K562 (cell line): ENCODE measurements at regions not wholly inside any gene's neighbourhood (a gene's known extent, or its start where the extent isn't known, plus 50 kb on each side); places are given as distances from the start of the nearest gene placed in this dataset.

Experiments
- CBFA2T2 ChIP-seq: fragments of 450-650 bp; conservative IDR thresholded peaks from 2 replicates; pipeline ENCODE4 v1.6.1; 2017; ENCODE audit warnings: mild to moderate bottlenecking
- CHD4 ChIP-seq: fragments of 200-600 bp; sonication (generic); IDR thresholded peaks from 3 replicates; pipeline ENCODE4 v1.6.1; 2012; ENCODE audit warnings: low read depth, mild to moderate bottlenecking, mixed read lengths, low read length, inconsistent platforms; ENCODE audit not compliant: insufficient read depth, insufficient replicate concordance, poor library complexity, severe bottlenecking
- FOXA1 ChIP-seq: fragments of 450-650 bp; IDR thresholded peaks from 2 replicates; pipeline ENCODE4 v1.6.1; 2016; ENCODE audit warnings: mild to moderate bottlenecking, borderline replicate concordance
- GTF2E2 ChIP-seq: fragments of 200-800 bp; sonication (Bioruptor generic); IDR thresholded peaks from 2 replicates; pipeline ENCODE4 v1.6.1; 2016; ENCODE audit warnings: missing genetic modification characterization, missing compliant biosample characterization
- HDAC3 ChIP-seq: fragments of 450-650 bp; IDR thresholded peaks from 2 replicates; pipeline ENCODE4 v1.6.1; 2018; ENCODE audit warnings: borderline replicate concordance, mild to moderate bottlenecking, moderate library complexity; ENCODE audit not compliant: partially characterized antibody
- IRF9 ChIP-seq: fragments of 450-650 bp; IDR thresholded peaks from 2 replicates; pipeline ENCODE4 v1.6.1; 2016; ENCODE audit warnings: missing biosample characterization, missing genetic modification characterization
- JUND ChIP-seq, 2 experiments: IDR thresholded peaks; 2 replicates in 1 of 2; 3 replicates in 1 of 2; pipeline ENCODE4 v1.6.1; 2011; ENCODE audit warnings: borderline replicate concordance in 2 of 2, low read depth in 2 of 2, low read length in 2 of 2, improper control_type of control experiment in 1 of 2, missing biosample characterization in 1 of 2, missing genetic modification characterization in 1 of 2, missing genetic modification reagents in 1 of 2
- KDM1A ChIP-seq, 2 experiments: fragments of 450-650 bp; IDR thresholded peaks; 2 replicates each; pipeline ENCODE4 v1.6.1; 2016; ENCODE audit warnings: mild to moderate bottlenecking in 2 of 2
- PRPF4 ChIP-seq: fragments of 200-400 bp; formaldehyde crosslinking; IDR thresholded peaks from one replicate; pipeline ENCODE4 v1.6.1; 2017; ENCODE audit warnings: low read length, low read depth, mild to moderate bottlenecking; ENCODE audit not compliant: insufficient read depth, poor library complexity, severe bottlenecking
- SPI1 ChIP-seq: IDR thresholded peaks from 2 replicates; pipeline ENCODE4 v1.6.1; 2011; ENCODE audit warnings: low read depth, low read length, control low read depth, borderline replicate concordance
- TAL1 ChIP-seq: fragments of 450-650 bp; IDR thresholded peaks from 2 replicates; pipeline ENCODE4 v1.6.1; 2016; ENCODE audit warnings: mild to moderate bottlenecking
- TCF3 ChIP-seq: sonication (generic); formaldehyde crosslinking; IDR thresholded peaks from 2 replicates; pipeline ENCODE4 v1.4.0; 2020; ENCODE audit warnings: mild to moderate bottlenecking, missing genetic modification reagents
- TRIM25 ChIP-seq: fragments of 450-650 bp; IDR thresholded peaks from 2 replicates; pipeline ENCODE4 v1.7.0; 2016; ENCODE audit warnings: borderline replicate concordance
- TRIM28 ChIP-seq: fragments of 450-650 bp; IDR thresholded peaks from 2 replicates; pipeline ENCODE4 v1.6.1; 2017
- ZEB2 ChIP-seq: fragments of 450-650 bp; IDR thresholded peaks from 2 replicates; pipeline ENCODE4 v1.6.1; 2016
- ZNF133 ChIP-seq: fragments of 250-450 bp; sonication (Bioruptor Pico); IDR thresholded peaks from 2 replicates; pipeline ENCODE4 v1.4.0; 2020; ENCODE audit warnings: mild to moderate bottlenecking
- ZNF316 ChIP-seq: fragments of 450-650 bp; IDR thresholded peaks from 2 replicates; pipeline ENCODE4 v1.6.1; 2016
- ZNF384 ChIP-seq: IDR thresholded peaks from 2 replicates; pipeline ENCODE4 v1.6.1; 2012; ENCODE audit warnings: low read depth, low read length, improper control_type of control experiment
- ZNF707 ChIP-seq: fragments of 250-450 bp; sonication (Bioruptor Pico); conservative IDR thresholded peaks from 2 replicates; pipeline ENCODE4 v1.8.0; 2022; ENCODE audit warnings: inconsistent platforms, mild to moderate bottlenecking, moderate library complexity
- TF ChIP-seq, protein P1 (sequence below): fragments of 250-450 bp; sonication (Bioruptor Pico); IDR thresholded peaks from 2 replicates; pipeline ENCODE4 v1.4.0; 2020; ENCODE audit warnings: mild to moderate bottlenecking
- TF ChIP-seq, protein P2 (sequence below), 3 experiments: fragments of 200-800 bp in 1 of 3; sonication (Bioruptor generic) in 1 of 3; sonication (generic) in 1 of 3; formaldehyde crosslinking in 1 of 3; IDR thresholded peaks; 2 replicates each; pipeline versions ENCODE4 v1.6.1 to v1.8.0; 2016 to 2022; ENCODE audit warnings: mild to moderate bottlenecking in 2 of 3, missing compliant biosample characterization in 2 of 3, missing genetic modification characterization in 2 of 3, missing genetic modification reagents in 1 of 3

- TF ChIP-seq ZNF316 (0 out of 2 replicates have a peak, but pooled peaks have one; percentile 9), GTF2E2 (no peak), CBFA2T2 (peak; percentile 64), ZNF384 (no peak), ZNF707 (CRISPR knock-in tag) (no peak), SPI1 (no peak), HDAC3 (peak; percentile 36), CHD4 (no peak), KDM1A (IDR thresholded peaks at IDR 0.05) (peak; percentile 30 to 36; a peak in 1 of 4 replicates), FOXA1 (no peak), TRIM25 (no peak), TAL1 (peak; percentile 42; the same call in 1 of the 2 replicates), PRPF4 (no peak), TRIM28 (no peak), TCF3 (CRISPR knock-in tag) (peak; percentile 35; the same call in 1 of the 2 replicates), JUND (IDR thresholded peaks at IDR 0.05; ENCODE audit: borderline replicate concordance, low read depth, low read length) (peak; percentile 74; the same call in 1 of the 2 replicates), JUND (tag; IDR thresholded peaks at IDR 0.05; ENCODE audit: borderline replicate concordance, low read depth, low read length) (peak; percentile 53; the same call in 1 of the 3 replicates), ZEB2 (peak; percentile 62; the same call in 1 of the 2 replicates), ZNF133 (CRISPR knock-in tag) (no peak), IRF9 (tag) (no peak)
- TF ChIP-seq, protein P1, sequence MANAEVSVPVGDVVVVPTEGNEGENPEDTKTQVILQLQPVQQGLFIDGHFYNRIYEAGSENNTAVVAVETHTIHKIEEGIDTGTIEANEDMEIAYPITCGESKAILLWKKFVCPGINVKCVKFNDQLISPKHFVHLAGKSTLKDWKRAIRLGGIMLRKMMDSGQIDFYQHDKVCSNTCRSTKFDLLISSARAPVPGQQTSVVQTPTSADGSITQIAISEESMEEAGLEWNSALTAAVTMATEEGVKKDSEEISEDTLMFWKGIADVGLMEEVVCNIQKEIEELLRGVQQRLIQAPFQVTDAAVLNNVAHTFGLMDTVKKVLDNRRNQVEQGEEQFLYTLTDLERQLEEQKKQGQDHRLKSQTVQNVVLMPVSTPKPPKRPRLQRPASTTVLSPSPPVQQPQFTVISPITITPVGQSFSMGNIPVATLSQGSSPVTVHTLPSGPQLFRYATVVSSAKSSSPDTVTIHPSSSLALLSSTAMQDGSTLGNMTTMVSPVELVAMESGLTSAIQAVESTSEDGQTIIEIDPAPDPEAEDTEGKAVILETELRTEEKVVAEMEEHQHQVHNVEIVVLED (CRISPR knock-in tag) = no peak
- TF ChIP-seq, protein P2, sequence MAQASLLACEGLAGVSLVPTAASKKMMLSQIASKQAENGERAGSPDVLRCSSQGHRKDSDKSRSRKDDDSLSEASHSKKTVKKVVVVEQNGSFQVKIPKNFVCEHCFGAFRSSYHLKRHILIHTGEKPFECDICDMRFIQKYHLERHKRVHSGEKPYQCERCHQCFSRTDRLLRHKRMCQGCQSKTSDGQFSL (CRISPR knock-in tag; IDR thresholded peaks at IDR 0.05) = no peak
- TF ChIP-seq, protein P2 (tag; IDR thresholded peaks at IDR 0.05) = no peak
- TF ChIP-seq, all 486 proteins: peak for 36
Observed at GRCh38 chr3:112746675-112747280, 99.9 kb downstream of the CD200R1L start (continued).
